ENCODE measurements at regions not wholly inside any gene's neighbourhood (a gene's known extent, or its start where the extent isn't known, plus 50 kb on each side); places are given as distances from the start of the nearest gene placed in this dataset.

- no peaks in the 10 kb centered on the region for H3K9me3 ChIP-seq
These were observed 1173.6 kb downstream of the OTOL1 start for GRCh38 chr3:162670181-162670580.

GRCh38 chr3:162677475-162677874 is 1180.9 kb downstream of the OTOL1 start:
- WGBS (ENCODE audit: missing lambda C conversion rate), result 84% methylated on average over 1 of the region's 1 CpG
- DNase-seq (ENCODE audit: low read depth in 1 of 2, low spot score in 1 of 2) (no peak), ATAC-seq (no peak), FAIRE-seq (no peak)
- POLR2A ChIA-PET, result interaction anchor here (0.6 kb wide), 1 partner anchor 1456 kb away, joined by 8 read pairs; no protein-coding TSS in a partner anchor
- no peak overlapping the region for H3K27ac ChIP-seq
- H3K4me3 ChIP-seq, result no peak overlapping the region
- CTCF ChIA-PET, result no interaction called here
- no peaks in the 10 kb centered on the region for H3K9me3 ChIP-seq
- no peak overlapping the region for H3K4me2 ChIP-seq
- TF ChIP-seq FOSB (CRISPR knock-in tag; IDR thresholded peaks at IDR 0.05), result no peak
- TF ChIP-seq MYC (IDR thresholded peaks at IDR 0.05; ENCODE audit: borderline replicate concordance, low read length), result no peak
- TF ChIP-seq SREBF2 (IDR thresholded peaks at IDR 0.05), result no peak
- TF ChIP-seq RFX5 (IDR thresholded peaks at IDR 0.05), result no peak
- no peak for TF ChIP-seq NR3C1 (IDR thresholded peaks at IDR 0.05)
- no peak for TF ChIP-seq HOXB13 (CRISPR knock-in tag; IDR thresholded peaks at IDR 0.05; ENCODE audit: low read depth)
- no peak for TF ChIP-seq REST (IDR thresholded peaks at IDR 0.05)
- TF ChIP-seq RCOR1 (IDR thresholded peaks at IDR 0.05; ENCODE audit: low read depth, low read length), result no peak
- no peak for TF ChIP-seq BCL3 (IDR thresholded peaks at IDR 0.05)
- no peak for TF ChIP-seq HDAC2 (IDR thresholded peaks at IDR 0.05)
- no peak for TF ChIP-seq GATA3 (IDR thresholded peaks at IDR 0.05; ENCODE audit: borderline replicate concordance)
- no peak for TF ChIP-seq RARB (CRISPR knock-in tag; IDR thresholded peaks at IDR 0.05)
- no peak for TF ChIP-seq MAZ (IDR thresholded peaks at IDR 0.05; ENCODE audit: borderline replicate concordance, low read depth, low read length)
- no peak for TF ChIP-seq E2F6 (IDR thresholded peaks at IDR 0.05; ENCODE audit: borderline replicate concordance, low read depth)
- no peak for TF ChIP-seq NPAS2 (CRISPR knock-in tag; IDR thresholded peaks at IDR 0.05; ENCODE audit: borderline replicate concordance)
- TF ChIP-seq CBX2 (IDR thresholded peaks at IDR 0.05; ENCODE audit: borderline replicate concordance, low read depth), result no peak
- TF ChIP-seq CHD4 (IDR thresholded peaks at IDR 0.05; ENCODE audit: borderline replicate concordance), result no peak
- no peak for TF ChIP-seq BHLHE40 (IDR thresholded peaks at IDR 0.05; ENCODE audit: low read depth, low read length)
- no peaks in the 10 kb centered on the region for H3K4me1 ChIP-seq

More at GRCh38 chr3:162670181-162670580, 1173.6 kb downstream of the OTOL1 start:
- Histone ChIP-seq H3K4me2 (no peak overlapping the region), H3K4me1 (no peaks in the 10 kb centered on the region), H3K4me3 (no peak overlapping the region), H3K27ac (no peak overlapping the region)
- ATAC-seq, result no peak
- ChIA-PET CTCF (no interaction called here), POLR2A (no interaction called here)
- TF ChIP-seq SREBF2 (IDR thresholded peaks at IDR 0.05), result no peak
- TF ChIP-seq RFX5 (IDR thresholded peaks at IDR 0.05), result no peak
- no peak for TF ChIP-seq RNF2 (IDR thresholded peaks at IDR 0.05; ENCODE audit: borderline replicate concordance, low read depth)
- TF ChIP-seq ZNF302 (CRISPR knock-in tag; IDR thresholded peaks at IDR 0.05), result no peak
- no peak for TF ChIP-seq MAZ (IDR thresholded peaks at IDR 0.05; ENCODE audit: borderline replicate concordance, low read depth, low read length)
- no peak for TF ChIP-seq GATA3 (IDR thresholded peaks at IDR 0.05; ENCODE audit: borderline replicate concordance)
- TF ChIP-seq BCL3 (IDR thresholded peaks at IDR 0.05), result no peak
- no peak for TF ChIP-seq ESRRA (IDR thresholded peaks at IDR 0.05; ENCODE audit: borderline replicate concordance, low read length)
- no peak for TF ChIP-seq KDM1A (IDR thresholded peaks at IDR 0.05; ENCODE audit: low read depth)
- TF ChIP-seq CBX8 (IDR thresholded peaks at IDR 0.05), result no peak
- TF ChIP-seq CHD4 (IDR thresholded peaks at IDR 0.05; ENCODE audit: borderline replicate concordance), result no peak
- TF ChIP-seq CBX2 (IDR thresholded peaks at IDR 0.05; ENCODE audit: borderline replicate concordance, low read depth), result no peak
- no peak for TF ChIP-seq FOXS1 (CRISPR knock-in tag; IDR thresholded peaks at IDR 0.05)
- no peak for TF ChIP-seq CHD2 (IDR thresholded peaks at IDR 0.05; ENCODE audit: low read length, partially characterized antibody)
- no peak for TF ChIP-seq EHMT2 (IDR thresholded peaks at IDR 0.05; ENCODE audit: low read depth)
- TF ChIP-seq MAX (IDR thresholded peaks at IDR 0.05), result no peak
- no peak for TF ChIP-seq TFCP2L1 (CRISPR knock-in tag; IDR thresholded peaks at IDR 0.05)
- DNase-seq (ENCODE audit: low read depth in 1 of 2, low spot score in 1 of 2), result no peak
- FAIRE-seq, result no peak

Measured in A549 (cell line).